Immature natural killer cell (primary cell): ENCODE measurements at regions not wholly inside any gene's neighbourhood (a gene's known extent, or its start where the extent isn't known, plus 50 kb on each side); places are given as distances from the start of the nearest gene placed in this dataset.

ENCODE experiments used
- DNase-seq, 3 donors: peaks; one replicate each; pipeline ENCODE4 v3.0.0; 2022; ENCODE audit warnings: mixed read lengths in 1 of 3
- H3K27ac Mint-ChIP-seq, 6 donors: one replicate each; pipeline ENCODE4 v1.8.0; 2020; ENCODE audit warnings: mixed read lengths in 6 of 6, mild to moderate bottlenecking in 5 of 6, inconsistent platforms in 4 of 6, moderate library complexity in 3 of 6
- H3K27me3 Mint-ChIP-seq, 3 donors: one replicate each; pipeline ENCODE4 v1.8.0; 2020 to 2021; ENCODE audit warnings: low read depth in 3 of 3, mild to moderate bottlenecking in 3 of 3, mixed read lengths in 3 of 3, moderate library complexity in 3 of 3, inconsistent platforms in 1 of 3
- H3K36me3 Mint-ChIP-seq, 3 donors: one replicate each; pipeline ENCODE4 v1.8.0; 2020; ENCODE audit warnings: mixed read lengths in 3 of 3, inconsistent platforms in 2 of 3, mild to moderate bottlenecking in 2 of 3
- H3K4me1 Mint-ChIP-seq, 2 donors: one replicate each; pipeline ENCODE4 v1.8.0; 2020; ENCODE audit warnings: inconsistent platforms in 2 of 2, mild to moderate bottlenecking in 2 of 2, mixed read lengths in 2 of 2, moderate library complexity in 1 of 2
- H3K4me3 Mint-ChIP-seq, 5 donors: one replicate each; pipeline ENCODE4 v1.8.0; 2020; ENCODE audit warnings: mild to moderate bottlenecking in 5 of 5, mixed read lengths in 5 of 5, inconsistent platforms in 3 of 5, moderate library complexity in 3 of 5
- H3K9me3 Mint-ChIP-seq, 6 donors: one replicate each; pipeline ENCODE4 v1.8.0; 2020; ENCODE audit warnings: mild to moderate bottlenecking in 6 of 6, mixed read lengths in 6 of 6, inconsistent platforms in 4 of 6, moderate library complexity in 3 of 6

- DNase-seq, result no peak
- Mint-ChIP-seq H3K27me3 (no peaks in the 10 kb centered on the region), H3K36me3 (no peaks in the 10 kb centered on the region), H3K9me3 (peaks cover 0 to 8% (median 0%) of the 10 kb centered on the region in 6 donors), H3K4me1 (no peaks in the 10 kb centered on the region), H3K27ac (no peak overlapping the region), H3K4me3 (no peak overlapping the region)
Observed at GRCh38 chr2:66696374-66696773, 261.4 kb downstream of the MEIS1 start.

GRCh38 chr2:66696886-66697285 is 262.0 kb downstream of the MEIS1 start:
- no peaks in the 10 kb centered on the region for H3K4me1 Mint-ChIP-seq
- H3K27me3 Mint-ChIP-seq, result peaks cover 0 to 1% (median 0%) of the 10 kb centered on the region in 3 donors
- no peak for DNase-seq
- H3K9me3 Mint-ChIP-seq, result peaks cover 0 to 8% (median 0%) of the 10 kb centered on the region in 6 donors
- H3K27ac Mint-ChIP-seq, result no peak overlapping the region
- no peaks in the 10 kb centered on the region for H3K36me3 Mint-ChIP-seq
- H3K4me3 Mint-ChIP-seq, result no peak overlapping the region

DNA sequence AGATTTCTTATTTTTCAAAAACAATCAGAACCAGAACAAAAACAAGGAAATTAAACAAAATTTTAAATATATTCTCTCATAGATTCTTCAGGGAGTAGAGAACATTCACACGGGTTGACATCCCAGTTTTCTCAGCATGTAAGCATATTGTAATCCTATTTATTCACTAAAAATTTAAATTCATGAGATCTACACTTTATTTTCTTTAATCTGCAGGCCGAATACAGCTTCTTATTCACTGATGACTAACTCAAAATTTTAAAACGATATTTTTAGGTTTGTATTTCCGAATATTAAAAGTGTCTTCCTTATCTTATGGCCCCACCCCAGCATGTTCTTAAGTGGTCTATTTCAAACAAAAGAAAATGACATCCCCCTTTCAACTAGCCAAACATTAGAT is 262.4 kb downstream of the MEIS1 start:
- H3K27ac Mint-ChIP-seq, result no peak overlapping the region
- DNase-seq, result no peak
- H3K27me3 Mint-ChIP-seq, result peaks cover 0 to 1% (median 0%) of the 10 kb centered on the region in 3 donors
- no peak overlapping the region for H3K4me3 Mint-ChIP-seq
- H3K36me3 Mint-ChIP-seq, result no peaks in the 10 kb centered on the region
- no peaks in the 10 kb centered on the region for H3K4me1 Mint-ChIP-seq
- peaks cover 0 to 8% (median 0%) of the 10 kb centered on the region in 6 donors for H3K9me3 Mint-ChIP-seq

GRCh38 chr2:66698091-66698490 is 263.2 kb downstream of the MEIS1 start:
- Mint-ChIP-seq H3K27me3 (peaks cover 0 to 1% (median 0%) of the 10 kb centered on the region in 3 donors), H3K9me3 (peaks cover 0 to 8% (median 0%) of the 10 kb centered on the region in 6 donors), H3K27ac (no peak overlapping the region), H3K4me3 (no peak overlapping the region), H3K4me1 (no peaks in the 10 kb centered on the region), H3K36me3 (no peaks in the 10 kb centered on the region)
- no peak for DNase-seq

DNA sequence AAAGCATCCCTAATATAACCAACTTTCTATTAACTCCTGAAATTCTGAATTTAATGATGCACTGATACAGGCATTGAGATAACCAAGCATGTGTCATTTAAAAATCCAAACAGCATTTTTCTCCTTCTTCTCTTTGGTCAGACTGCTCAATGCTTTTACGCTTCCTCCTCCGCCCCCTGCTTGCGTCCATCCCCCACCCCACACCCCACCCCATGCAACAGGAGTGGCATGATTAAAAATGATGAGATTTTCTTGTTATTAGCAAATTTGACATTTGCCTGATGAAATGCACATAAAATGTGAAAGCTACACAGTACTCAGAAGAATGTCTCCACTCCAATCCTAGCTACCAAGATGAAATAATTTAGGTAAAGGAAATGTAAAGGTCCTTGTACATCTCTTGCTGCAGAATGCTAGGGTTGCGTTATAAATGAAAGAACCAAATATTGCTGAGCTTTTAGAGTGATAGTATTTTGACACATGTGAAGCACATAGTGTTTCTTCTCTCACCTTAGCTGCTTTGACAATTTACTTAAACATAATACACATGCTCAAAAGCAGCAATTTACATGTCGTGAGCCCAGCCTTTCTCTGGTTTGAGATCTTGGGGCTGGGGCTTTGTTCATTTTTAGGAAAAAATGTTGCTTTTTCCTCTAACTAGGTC is 263.8 kb downstream of the MEIS1 start:
- Mint-ChIP-seq H3K4me3 (no peak overlapping the region), H3K9me3 (peaks cover 0 to 8% (median 0%) of the 10 kb centered on the region in 6 donors), H3K27ac (no peak overlapping the region), H3K36me3 (no peaks in the 10 kb centered on the region), H3K4me1 (no peaks in the 10 kb centered on the region), H3K27me3 (peaks cover 0 to 1% (median 0%) of the 10 kb centered on the region in 3 donors)
- no peak for DNase-seq

DNA sequence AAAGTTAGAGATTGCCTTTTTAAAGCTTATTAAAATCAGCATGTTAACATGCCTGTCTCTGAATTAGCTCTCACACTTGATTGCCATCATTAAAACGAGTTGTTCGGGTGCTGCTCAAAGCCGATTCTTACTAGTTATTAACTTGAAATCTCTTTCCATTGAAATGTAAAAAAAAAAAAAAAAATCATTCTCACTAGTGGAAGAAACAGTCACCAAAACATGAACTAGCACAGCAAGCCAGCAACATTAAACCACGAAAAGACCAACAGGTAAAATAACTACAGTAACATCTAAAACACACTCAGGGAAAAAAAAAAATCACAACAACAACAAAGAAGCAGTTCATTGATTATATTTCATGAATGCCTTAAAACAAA is 264.5 kb downstream of the MEIS1 start:
- H3K27me3 Mint-ChIP-seq, result peaks cover 0 to 1% (median 0%) of the 10 kb centered on the region in 3 donors
- no peak overlapping the region for H3K27ac Mint-ChIP-seq
- no peak overlapping the region for H3K4me3 Mint-ChIP-seq
- H3K9me3 Mint-ChIP-seq, result peaks cover 0 to 8% (median 0%) of the 10 kb centered on the region in 6 donors
- no peaks in the 10 kb centered on the region for H3K4me1 Mint-ChIP-seq
- no peaks in the 10 kb centered on the region for H3K36me3 Mint-ChIP-seq
- DNase-seq, result no peak

DNA sequence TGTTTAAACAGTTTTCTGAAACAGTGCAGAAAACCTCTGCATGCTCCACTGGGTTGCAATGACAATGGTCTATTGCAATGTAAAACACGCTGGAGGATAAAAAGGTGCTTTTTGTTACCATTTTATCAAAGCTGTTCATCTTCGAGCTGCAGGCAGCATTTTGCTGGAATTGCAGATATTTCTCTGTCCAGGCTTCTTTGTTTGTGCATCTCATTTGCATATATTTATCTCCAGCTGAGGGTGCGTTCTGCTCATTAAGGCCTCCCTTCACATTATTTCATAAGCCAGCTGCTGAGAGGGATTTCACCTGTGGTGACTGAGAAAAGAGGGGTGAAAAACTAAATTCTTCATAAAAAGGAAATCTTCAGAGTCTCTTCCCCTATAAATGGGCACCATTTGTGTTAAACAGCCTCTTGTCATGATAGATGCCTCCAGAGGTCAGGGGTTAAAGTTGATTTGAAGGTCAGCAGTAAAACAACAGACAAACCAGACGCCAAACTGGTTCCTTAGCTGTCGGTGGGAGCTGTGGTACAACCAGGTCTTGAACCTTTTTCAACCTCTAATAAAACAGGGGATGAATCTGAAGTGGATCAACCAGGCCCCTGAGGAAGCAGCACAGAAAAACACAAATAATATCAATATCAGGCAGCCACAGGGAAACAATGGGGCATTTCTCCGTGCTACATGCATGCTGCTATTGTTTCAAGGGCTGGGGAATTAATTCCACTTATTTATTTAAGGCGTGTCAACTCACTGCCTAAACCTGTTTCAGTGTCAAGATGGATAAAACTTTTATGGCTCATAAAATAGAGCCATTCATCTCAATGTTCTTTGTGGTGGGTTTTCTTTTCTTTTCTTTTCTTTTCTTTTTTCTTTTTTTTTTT is 265.1 kb downstream of the MEIS1 start:
- no peak for DNase-seq
- no peak overlapping the region for H3K4me3 Mint-ChIP-seq
- H3K36me3 Mint-ChIP-seq, result no peaks in the 10 kb centered on the region
- peaks cover 0 to 1% (median 0%) of the 10 kb centered on the region in 3 donors for H3K27me3 Mint-ChIP-seq
- no peak overlapping the region for H3K27ac Mint-ChIP-seq
- peaks cover 0 to 3% (median 0%) of the 10 kb centered on the region in 6 donors for H3K9me3 Mint-ChIP-seq
- H3K4me1 Mint-ChIP-seq, result no peaks in the 10 kb centered on the region

DNA sequence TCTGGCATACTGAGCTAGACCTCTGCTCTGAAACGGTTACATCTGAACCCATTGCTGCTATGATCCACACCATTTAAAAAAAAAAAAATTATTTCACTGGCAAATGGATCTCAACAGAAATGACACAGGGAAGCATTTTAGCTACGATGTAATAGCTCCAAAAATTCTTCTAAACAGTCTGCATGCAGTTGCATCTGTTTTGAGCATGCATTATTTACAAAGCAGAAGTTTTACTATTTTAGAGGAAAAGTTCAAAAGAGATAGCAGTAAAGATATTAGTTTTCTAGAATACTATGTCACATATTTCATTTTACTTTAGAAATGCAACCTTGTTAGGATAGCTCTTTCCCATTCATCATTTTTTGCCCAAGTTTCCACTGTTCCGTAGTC is 265.7 kb downstream of the MEIS1 start:
- Mint-ChIP-seq H3K4me3 (no peak overlapping the region), H3K27me3 (peaks cover 0 to 1% (median 0%) of the 10 kb centered on the region in 3 donors), H3K9me3 (peaks cover 0 to 2% (median 0%) of the 10 kb centered on the region in 6 donors), H3K27ac (no peak overlapping the region), H3K4me1 (no peaks in the 10 kb centered on the region), H3K36me3 (no peaks in the 10 kb centered on the region)
- no peak for DNase-seq

DNA sequence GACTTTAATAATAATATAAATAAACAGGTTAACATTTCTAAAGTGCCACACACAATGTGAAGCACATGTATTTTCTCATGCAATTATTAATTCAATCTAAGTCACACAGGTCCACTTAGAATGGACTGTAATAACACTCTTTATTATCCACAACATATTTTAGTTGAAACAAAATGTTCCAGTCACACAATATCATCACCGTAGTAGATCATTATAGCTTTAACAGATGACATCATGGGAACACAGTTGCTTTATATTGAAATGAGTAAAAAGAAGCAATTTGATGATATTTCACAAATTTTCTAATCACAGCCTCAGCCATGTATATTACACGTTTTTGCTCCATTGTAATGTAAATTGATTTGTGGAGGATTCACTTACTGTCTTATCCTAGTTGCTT is 266.3 kb downstream of the MEIS1 start:
- Mint-ChIP-seq H3K4me1 (no peaks in the 10 kb centered on the region), H3K4me3 (no peak overlapping the region), H3K9me3 (peaks cover 0 to 2% (median 0%) of the 10 kb centered on the region in 6 donors), H3K27me3 (peaks cover 0 to 1% (median 0%) of the 10 kb centered on the region in 3 donors), H3K27ac (no peak overlapping the region), H3K36me3 (no peaks in the 10 kb centered on the region)
- no peak for DNase-seq

DNA sequence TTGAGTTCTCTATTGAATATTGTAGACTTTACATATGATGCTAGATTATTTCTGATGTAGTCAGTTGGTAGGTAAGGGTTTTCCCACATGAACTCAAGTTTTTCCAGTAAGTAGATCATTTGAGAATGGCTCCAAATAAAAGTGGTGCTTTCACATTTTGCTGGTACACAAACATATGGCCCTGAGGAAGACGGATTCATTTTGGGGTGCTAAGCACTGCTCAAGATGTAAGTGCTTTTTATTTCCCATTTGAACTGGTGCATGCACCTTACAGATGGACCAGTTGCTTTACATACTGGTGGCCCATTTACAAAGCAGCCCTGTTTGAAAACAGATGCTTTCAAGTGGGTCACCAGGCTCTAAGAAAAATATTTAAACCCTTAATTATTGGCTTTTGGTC is 266.7 kb downstream of the MEIS1 start:
- H3K4me3 Mint-ChIP-seq, result no peak overlapping the region
- H3K4me1 Mint-ChIP-seq, result no peaks in the 10 kb centered on the region
- H3K9me3 Mint-ChIP-seq, result peaks cover 0 to 2% (median 0%) of the 10 kb centered on the region in 6 donors
- DNase-seq, result no peak
- no peak overlapping the region for H3K27ac Mint-ChIP-seq
- H3K36me3 Mint-ChIP-seq, result no peaks in the 10 kb centered on the region
- H3K27me3 Mint-ChIP-seq, result peaks cover 0 to 1% (median 0%) of the 10 kb centered on the region in 3 donors

GRCh38 chr2:66702301-66702700 is 267.4 kb downstream of the MEIS1 start:
- Mint-ChIP-seq H3K36me3 (no peaks in the 10 kb centered on the region), H3K4me1 (no peaks in the 10 kb centered on the region), H3K27me3 (peaks cover 0 to 1% (median 0%) of the 10 kb centered on the region in 3 donors), H3K27ac (no peak overlapping the region), H3K9me3 (peaks cover 0 to 2% (median 0%) of the 10 kb centered on the region in 6 donors), H3K4me3 (no peak overlapping the region)
- DNase-seq, result no peak

GRCh38 chr2:66704786-66705185 is 269.9 kb downstream of the MEIS1 start:
- DNase-seq, result no peak
- Mint-ChIP-seq H3K9me3 (peaks cover 0 to 2% (median 0%) of the 10 kb centered on the region in 6 donors), H3K36me3 (no peaks in the 10 kb centered on the region), H3K27me3 (peaks cover 0 to 1% (median 0%) of the 10 kb centered on the region in 3 donors), H3K4me3 (no peak overlapping the region), H3K27ac (no peak overlapping the region), H3K4me1 (no peaks in the 10 kb centered on the region)

GRCh38 chr2:66714610-66715009 is 279.7 kb downstream of the MEIS1 start:
- no peak overlapping the region for H3K27ac Mint-ChIP-seq
- H3K9me3 Mint-ChIP-seq, result peaks cover 0 to 14% (median 0%) of the 10 kb centered on the region in 6 donors
- no peak overlapping the region for H3K4me3 Mint-ChIP-seq
- no peak for DNase-seq
- no peaks in the 10 kb centered on the region for H3K4me1 Mint-ChIP-seq
- H3K36me3 Mint-ChIP-seq, result no peaks in the 10 kb centered on the region
- H3K27me3 Mint-ChIP-seq, result peaks cover 0 to 5% (median 0%) of the 10 kb centered on the region in 3 donors

- H3K4me3 Mint-ChIP-seq, result no peak overlapping the region
- peaks cover 0 to 9% (median 3%) of the 10 kb centered on the region in 6 donors for H3K9me3 Mint-ChIP-seq
- no peak for DNase-seq
- H3K36me3 Mint-ChIP-seq, result no peaks in the 10 kb centered on the region
- H3K27ac Mint-ChIP-seq, result no peak overlapping the region
- H3K4me1 Mint-ChIP-seq, result no peaks in the 10 kb centered on the region
- peaks cover 0 to 7% (median 0%) of the 10 kb centered on the region in 3 donors for H3K27me3 Mint-ChIP-seq
Observed at GRCh38 chr2:66717218-66717905, 282.4 kb downstream of the MEIS1 start.
